ENCODE measurements at regions not wholly inside any gene's neighbourhood (a gene's known extent, or its start where the extent isn't known, plus 50 kb on each side); places are given as distances from the start of the nearest gene placed in this dataset.
"Not testable (repeated sequence)": the region's sequence is repeated elsewhere in the genome, so short reads cannot be mapped to it uniquely, and the experiment has no call there.

GRCh38 chr2:142416996-142417395 lies 286.2 kb upstream of the LRP1B start:
- no peaks in the 10 kb centered on the region for H3K27me3 ChIP-seq
- TF ChIP-seq CTCF (IDR thresholded peaks at IDR 0.05 in 4 of 5, conservative IDR thresholded peaks at IDR 0.05 in 1 of 5) (no peak), POLR2A (IDR thresholded peaks at IDR 0.05) (no peak)
- DNase-seq, result no peak
- H3K4me3 ChIP-seq, result no peak overlapping the region
- intact Hi-C loops (cut with DNase I; ENCODE audit: low total_unique reads) (no loop called here), in situ Hi-C loops (cut with MboI; ENCODE audit: low sequenced_read_pairs in 4 of 4) (no loop called here)
- no peaks in the 10 kb centered on the region for H3K4me1 ChIP-seq
- ATAC-seq, result no peak
- H3K27ac ChIP-seq, result no peak overlapping the region
- no peaks in the 10 kb centered on the region for H3K9me3 ChIP-seq
- H3K36me3 ChIP-seq, result no peaks in the 10 kb centered on the region

- in situ Hi-C loops (cut with MboI; ENCODE audit: low sequenced_read_pairs in 4 of 4), result no loop called here
- no peak for ATAC-seq
Measured at GRCh38 chr2:142415461-142415860, 284.6 kb upstream of the LRP1B start.

GRCh38 chr2:142398212-142398611 lies 267.4 kb upstream of the LRP1B start:
- no peak overlapping the region for H3K27ac ChIP-seq
- no peaks in the 10 kb centered on the region for H3K4me1 ChIP-seq
- no peaks in the 10 kb centered on the region for H3K9me3 ChIP-seq
- no peaks in the 10 kb centered on the region for H3K27me3 ChIP-seq
- H3K4me3 ChIP-seq, result no peak overlapping the region
- ATAC-seq, result no peak
- intact Hi-C loops (cut with DNase I; ENCODE audit: low total_unique reads) (no loop called here), in situ Hi-C loops (cut with MboI; ENCODE audit: low sequenced_read_pairs in 4 of 4) (no loop called here)
- DNase-seq, result no peak
- TF ChIP-seq CTCF (IDR thresholded peaks at IDR 0.05 in 4 of 5, conservative IDR thresholded peaks at IDR 0.05 in 1 of 5) (no peak), POLR2A (IDR thresholded peaks at IDR 0.05) (no peak)
- no peaks in the 10 kb centered on the region for H3K36me3 ChIP-seq

More at GRCh38 chr2:142415461-142415860, 284.6 kb upstream of the LRP1B start:
- Histone ChIP-seq H3K27me3 (no peaks in the 10 kb centered on the region), H3K4me3 (no peak overlapping the region), H3K9me3 (no peaks in the 10 kb centered on the region), H3K36me3 (no peaks in the 10 kb centered on the region), H3K27ac (no peak overlapping the region), H3K4me1 (no peaks in the 10 kb centered on the region)
- intact Hi-C loops (cut with DNase I; ENCODE audit: low total_unique reads), result no loop called here
- no peak for DNase-seq
- TF ChIP-seq CTCF (IDR thresholded peaks at IDR 0.05 in 4 of 5, conservative IDR thresholded peaks at IDR 0.05 in 1 of 5), result no peak
- TF ChIP-seq POLR2A (IDR thresholded peaks at IDR 0.05), result no peak

- H3K9me3 ChIP-seq, result no peaks in the 10 kb centered on the region
- no peaks in the 10 kb centered on the region for H3K27me3 ChIP-seq
- no peak overlapping the region for H3K4me3 ChIP-seq
- no peak for TF ChIP-seq CTCF (IDR thresholded peaks at IDR 0.05 in 4 of 5, conservative IDR thresholded peaks at IDR 0.05 in 1 of 5)
- no peak for TF ChIP-seq POLR2A (IDR thresholded peaks at IDR 0.05)
- no peaks in the 10 kb centered on the region for H3K36me3 ChIP-seq
- H3K4me1 ChIP-seq, result no peaks in the 10 kb centered on the region
- intact Hi-C loops (cut with DNase I; ENCODE audit: low total_unique reads), result no loop called here
- DNase-seq (no peak), ATAC-seq (no peak)
- in situ Hi-C loops (cut with MboI; ENCODE audit: low sequenced_read_pairs in 4 of 4), result no loop called here
- H3K27ac ChIP-seq, result no peak overlapping the region
Measured at GRCh38 chr2:142395291-142395690, 264.5 kb upstream of the LRP1B start.

- no peaks in the 10 kb centered on the region for H3K27me3 ChIP-seq
- no peaks in the 10 kb centered on the region for H3K4me1 ChIP-seq
- no peaks in the 10 kb centered on the region for H3K9me3 ChIP-seq
- intact Hi-C loops (cut with DNase I; ENCODE audit: low total_unique reads) (no loop called here), in situ Hi-C loops (cut with MboI; ENCODE audit: low sequenced_read_pairs in 4 of 4) (no loop called here)
- H3K27ac ChIP-seq, result no peak overlapping the region
- ATAC-seq (no peak), DNase-seq (no peak)
- TF ChIP-seq CTCF (IDR thresholded peaks at IDR 0.05 in 4 of 5, conservative IDR thresholded peaks at IDR 0.05 in 1 of 5) (no peak), POLR2A (IDR thresholded peaks at IDR 0.05) (no peak)
- no peak overlapping the region for H3K4me3 ChIP-seq
- H3K36me3 ChIP-seq, result no peaks in the 10 kb centered on the region
Measured at GRCh38 chr2:142380372-142380771, 249.6 kb upstream of the LRP1B start.

- H3K9me3 ChIP-seq; H3K27ac ChIP-seq; H3K4me3 ChIP-seq; in situ Hi-C loops (cut with MboI; ENCODE audit: low sequenced_read_pairs in 4 of 4); H3K36me3 ChIP-seq; H3K4me1 ChIP-seq; intact Hi-C loops (cut with DNase I; ENCODE audit: low total_unique reads); ATAC-seq; DNase-seq; H3K27me3 ChIP-seq: not testable (repeated sequence)
Measured at GRCh38 chr2:142362069-142362468, 231.3 kb upstream of the LRP1B start.

All from gastrocnemius medialis (tissue), 4 donors.